GM23248 (cell line): ENCODE measurements at regions not wholly inside any gene's neighbourhood (a gene's known extent, or its start where the extent isn't known, plus 50 kb on each side); places are given as distances from the start of the nearest gene placed in this dataset.

Source experiments
- EZH2 ChIP-seq: fragments of 200-600 bp; sonication (generic); IDR thresholded peaks from 2 replicates; pipeline ENCODE4 v1.6.1; 2018; ENCODE audit warnings: antibody characterized with exemption, mild to moderate bottlenecking; ENCODE audit not compliant: insufficient read depth, poor library complexity, severe bottlenecking
- EZH2phosphoT487 ChIP-seq: fragments of 200-600 bp; sonication (generic); IDR thresholded peaks from 2 replicates; pipeline ENCODE4 v1.6.1; 2018; ENCODE audit warnings: antibody characterized with exemption, moderate library complexity, mild to moderate bottlenecking, low read depth; ENCODE audit not compliant: insufficient read depth

GRCh38 chr4:75412746-75413145 lies 101.5 kb downstream of the RCHY1 start:
- TF ChIP-seq EZH2phosphoT487 (no peak), EZH2 (no peak)
